Fibroblast of the aortic adventitia (primary cell): ENCODE measurements at regions not wholly inside any gene's neighbourhood (a gene's known extent, or its start where the extent isn't known, plus 50 kb on each side); places are given as distances from the start of the nearest gene placed in this dataset.

ENCODE experiments used
- DNase-seq: peaks from one replicate; pipeline ENCODE4 v3.0.0-alpha.2; 2010; ENCODE audit warnings: low read depth
- H3K4me3 ChIP-seq: 2 replicates; pipeline ENCODE4 v1.5.1; 2011; ENCODE audit warnings: low read depth, mild to moderate bottlenecking, control low read depth, low read length, moderate library complexity
- TF ChIP-seq, protein P1 (sequence below): IDR thresholded peaks from 2 replicates; pipeline ENCODE4 v1.5.1; 2011; ENCODE audit warnings: mild to moderate bottlenecking, low read length, control low read depth, inconsistent platforms; ENCODE audit not compliant: insufficient read depth

DNA sequence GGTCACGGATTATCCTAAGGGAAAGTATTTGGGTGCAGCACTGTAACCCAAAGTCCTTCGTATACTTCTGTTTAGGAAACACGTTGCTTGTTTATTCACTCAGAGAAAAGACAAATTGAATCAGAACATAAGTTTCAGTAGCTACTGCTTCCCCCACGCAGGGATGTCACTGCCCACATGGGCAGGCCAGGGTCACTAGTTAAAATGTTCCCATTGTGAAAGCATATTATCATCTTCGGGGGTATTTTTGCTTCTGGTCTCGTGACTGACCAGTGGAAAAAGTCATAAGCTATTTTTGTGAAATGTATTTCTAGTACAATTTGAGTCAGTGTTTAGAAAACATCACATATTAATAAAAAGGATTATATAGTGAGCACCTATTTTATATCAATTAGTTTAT, 377.8 kb downstream of the PCDH7 start:
- H3K4me3 ChIP-seq, result no peak overlapping the region
- DNase-seq, result no peak
- TF ChIP-seq, protein P1, sequence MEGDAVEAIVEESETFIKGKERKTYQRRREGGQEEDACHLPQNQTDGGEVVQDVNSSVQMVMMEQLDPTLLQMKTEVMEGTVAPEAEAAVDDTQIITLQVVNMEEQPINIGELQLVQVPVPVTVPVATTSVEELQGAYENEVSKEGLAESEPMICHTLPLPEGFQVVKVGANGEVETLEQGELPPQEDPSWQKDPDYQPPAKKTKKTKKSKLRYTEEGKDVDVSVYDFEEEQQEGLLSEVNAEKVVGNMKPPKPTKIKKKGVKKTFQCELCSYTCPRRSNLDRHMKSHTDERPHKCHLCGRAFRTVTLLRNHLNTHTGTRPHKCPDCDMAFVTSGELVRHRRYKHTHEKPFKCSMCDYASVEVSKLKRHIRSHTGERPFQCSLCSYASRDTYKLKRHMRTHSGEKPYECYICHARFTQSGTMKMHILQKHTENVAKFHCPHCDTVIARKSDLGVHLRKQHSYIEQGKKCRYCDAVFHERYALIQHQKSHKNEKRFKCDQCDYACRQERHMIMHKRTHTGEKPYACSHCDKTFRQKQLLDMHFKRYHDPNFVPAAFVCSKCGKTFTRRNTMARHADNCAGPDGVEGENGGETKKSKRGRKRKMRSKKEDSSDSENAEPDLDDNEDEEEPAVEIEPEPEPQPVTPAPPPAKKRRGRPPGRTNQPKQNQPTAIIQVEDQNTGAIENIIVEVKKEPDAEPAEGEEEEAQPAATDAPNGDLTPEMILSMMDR, result no peak

DNA sequence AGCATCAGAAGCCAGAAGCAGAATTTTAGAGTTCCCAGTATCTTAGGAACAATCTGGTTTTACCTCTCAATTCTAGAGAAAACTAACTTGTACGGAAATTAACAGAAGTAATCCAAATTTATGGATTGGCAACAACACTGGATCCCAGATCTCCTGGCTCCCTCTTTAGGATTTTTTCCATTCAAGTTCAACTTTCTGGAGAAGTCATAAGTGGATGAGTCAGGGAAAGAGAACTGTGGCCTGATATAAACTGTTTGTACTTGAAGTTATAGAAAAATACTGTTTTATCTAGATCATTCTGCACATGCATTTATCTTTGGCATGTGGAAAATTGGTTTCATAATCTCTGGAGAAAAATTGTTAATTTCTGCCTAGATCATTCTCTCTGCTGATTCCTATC, 380.4 kb downstream of the PCDH7 start:
- peak; percentile 76 for DNase-seq
- TF ChIP-seq, protein P1, result no peak
- no peak overlapping the region for H3K4me3 ChIP-seq

DNA sequence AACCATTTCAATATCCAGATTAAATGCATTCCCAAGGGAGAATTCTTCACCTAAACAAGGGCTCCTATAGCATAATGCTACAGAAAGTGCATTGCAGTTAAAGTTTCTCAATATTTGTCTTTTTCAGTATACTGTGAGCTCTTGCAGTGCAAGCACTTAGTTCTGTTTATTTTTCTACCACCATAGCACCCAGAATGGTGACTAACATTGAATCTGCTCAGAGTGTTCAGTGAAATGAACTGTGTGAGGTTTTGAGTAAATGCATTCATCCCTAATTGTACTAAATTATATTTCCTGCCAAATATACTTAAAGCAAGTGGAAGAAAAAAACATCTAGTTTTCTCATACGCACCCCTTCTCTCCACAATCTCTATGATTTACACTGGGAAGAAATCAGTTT, 383.9 kb downstream of the PCDH7 start:
- TF ChIP-seq, protein P1, result no peak
- H3K4me3 ChIP-seq, result no peak overlapping the region
- no peak for DNase-seq

DNA sequence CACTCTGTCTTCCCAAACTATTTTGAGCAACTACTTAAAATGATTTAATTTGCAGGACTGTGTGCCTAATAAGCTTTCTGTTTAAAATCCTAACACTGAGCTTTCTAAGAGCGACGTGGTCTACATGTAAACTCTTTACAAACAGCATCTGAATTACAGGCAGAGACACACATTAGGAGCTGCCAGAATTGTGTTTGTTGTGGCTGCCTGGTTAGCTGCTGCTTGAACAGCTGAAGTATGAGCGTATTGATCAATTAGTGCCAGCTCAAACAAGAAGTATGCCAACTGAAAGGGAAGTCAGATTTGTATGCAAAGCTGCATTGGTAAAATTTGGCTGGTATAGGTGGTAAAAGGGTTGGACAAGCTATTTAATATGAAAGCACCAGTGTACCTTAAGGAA, 384.4 kb downstream of the PCDH7 start:
- no peak for DNase-seq
- TF ChIP-seq, protein P1, result no peak

DNA sequence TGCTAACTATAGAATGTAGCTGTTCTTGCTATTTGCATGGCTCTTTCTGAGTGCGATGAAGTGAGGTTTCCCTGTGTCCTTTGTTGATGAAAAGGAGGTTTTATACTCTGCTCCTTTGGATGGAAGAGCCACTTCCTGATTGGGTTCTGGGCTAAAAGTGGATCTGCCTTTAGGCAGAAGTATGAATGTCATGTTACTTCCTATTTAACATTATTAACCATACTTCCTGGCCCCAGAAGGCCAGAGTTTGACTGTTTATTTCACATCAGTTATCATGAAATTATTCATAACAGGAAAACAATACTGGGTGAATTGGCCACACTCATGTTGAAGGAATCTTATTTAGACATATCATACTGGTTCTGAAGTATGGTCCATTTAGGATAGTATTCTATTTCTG, 386.2 kb downstream of the PCDH7 start:
- no peak overlapping the region for H3K4me3 ChIP-seq
- TF ChIP-seq, protein P1, result no peak
- DNase-seq, result no peak

More for the DNA sequence above, 384.4 kb downstream of the PCDH7 start:
- H3K4me3 ChIP-seq, result no peak overlapping the region

DNA sequence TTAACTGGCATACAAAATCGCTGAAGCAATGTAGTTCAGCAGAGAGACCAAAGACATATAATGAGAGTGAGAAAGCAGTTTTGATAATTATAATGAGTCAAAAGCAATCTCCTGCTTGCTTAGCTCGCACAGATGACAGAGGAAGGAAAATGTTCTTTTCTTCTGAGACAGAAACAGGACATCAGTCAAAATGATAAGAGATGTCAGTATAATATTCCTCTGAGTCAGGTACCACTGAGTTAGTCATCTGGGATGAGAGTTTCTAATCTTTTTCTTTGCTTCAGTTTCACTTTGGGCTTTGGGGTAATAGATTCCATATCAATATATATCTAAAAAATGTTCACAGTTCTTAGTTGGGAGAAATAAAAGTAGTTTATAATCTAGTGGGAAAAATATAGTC, 387.2 kb downstream of the PCDH7 start:
- DNase-seq, result peak; percentile 34
- TF ChIP-seq, protein P1, result no peak

DNA sequence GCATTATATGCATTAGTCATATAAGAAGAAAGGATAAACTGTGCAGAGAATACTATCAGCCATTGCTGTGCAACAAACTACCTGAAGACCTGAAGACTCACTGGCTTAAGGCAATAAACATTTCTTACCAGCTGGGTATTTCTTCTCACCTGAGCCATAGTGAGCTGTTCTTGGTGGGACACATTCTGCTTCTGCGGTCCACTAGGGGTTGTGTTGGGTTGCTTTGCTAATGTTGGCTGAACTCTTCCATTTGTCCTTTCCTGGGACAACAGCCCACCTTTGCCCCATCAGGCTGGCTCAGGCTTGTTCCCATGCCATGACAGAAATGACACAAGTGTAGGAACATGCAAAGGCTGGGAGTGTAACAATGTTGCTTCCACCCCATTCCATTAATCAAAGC, 388.6 kb downstream of the PCDH7 start:
- no peak overlapping the region for H3K4me3 ChIP-seq
- TF ChIP-seq, protein P1, result no peak
- no peak for DNase-seq

More for the DNA sequence above, 387.2 kb downstream of the PCDH7 start:
- H3K4me3 ChIP-seq, result no peak overlapping the region
